GM18909 (cell line): ENCODE measurements at regions not wholly inside any gene's neighbourhood (a gene's known extent, or its start where the extent isn't known, plus 50 kb on each side); places are given as distances from the start of the nearest gene placed in this dataset.
A peak's percentile ranks its signal among the peaks of the same experiment; 100 is the strongest.
"Not testable (repeated sequence)": the region's sequence is repeated elsewhere in the genome, so short reads cannot be mapped to it uniquely, and the experiment has no call there.

Experiments
- ATAC-seq: cut with Tn5 transposase; IDR thresholded peaks from one replicate; pipeline ENCODE4 v1.9.1; 2021; ENCODE audit warnings: mild to moderate bottlenecking; ENCODE audit not compliant: unreplicated experiment, poor library complexity

DNA sequence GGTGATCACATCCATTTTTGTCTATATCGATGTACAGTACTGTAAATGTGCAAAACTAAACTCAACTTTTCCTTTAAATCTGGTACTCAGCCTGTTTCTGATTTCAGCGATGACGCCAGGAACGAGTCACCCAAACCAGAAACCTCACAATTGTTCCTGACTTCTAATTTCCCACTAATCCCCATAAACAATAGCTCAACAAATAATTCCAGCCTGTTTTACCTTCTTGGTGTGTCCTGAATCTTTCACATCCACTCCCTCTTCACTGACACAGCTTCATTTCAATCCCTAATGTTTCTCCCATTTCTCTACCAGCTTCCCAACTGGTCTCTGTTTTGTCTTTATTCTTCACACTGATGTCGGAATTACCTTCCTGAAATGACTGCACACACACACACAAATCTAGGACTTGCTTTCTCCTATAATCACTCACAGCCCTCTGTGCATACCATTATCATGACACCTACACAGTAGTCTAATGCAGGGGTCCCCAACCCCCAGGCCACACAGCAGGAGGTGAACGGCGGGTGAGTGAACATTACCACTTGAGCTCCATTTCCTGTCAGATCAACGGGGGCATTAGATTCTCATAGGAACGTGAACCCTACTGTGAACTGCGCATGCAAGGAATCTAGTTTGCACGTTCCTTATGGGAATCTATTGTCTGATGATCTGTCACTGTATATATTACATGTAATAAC lies 97.8 kb upstream of the SLC30A5 start:
- no peak for ATAC-seq

DNA sequence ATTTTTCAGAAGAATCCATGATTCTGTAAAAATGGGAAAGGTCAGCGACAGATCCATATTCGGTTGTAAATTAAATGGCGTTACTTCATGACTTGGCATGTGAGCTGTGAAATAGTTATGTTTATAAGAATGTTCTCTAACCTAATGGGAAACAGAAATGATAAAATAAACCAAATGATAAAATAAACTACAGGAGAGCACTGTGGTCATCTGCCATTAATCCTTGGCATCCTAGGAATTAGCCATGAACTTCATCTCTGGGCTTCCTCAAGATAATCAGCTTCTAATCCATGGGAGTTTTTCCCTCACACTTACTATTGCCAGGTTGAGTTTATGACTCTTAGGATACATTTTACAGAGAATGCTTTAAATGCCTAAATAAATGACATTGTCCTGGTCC lies 94.6 kb upstream of the SLC30A5 start:
- ATAC-seq = no peak

DNA sequence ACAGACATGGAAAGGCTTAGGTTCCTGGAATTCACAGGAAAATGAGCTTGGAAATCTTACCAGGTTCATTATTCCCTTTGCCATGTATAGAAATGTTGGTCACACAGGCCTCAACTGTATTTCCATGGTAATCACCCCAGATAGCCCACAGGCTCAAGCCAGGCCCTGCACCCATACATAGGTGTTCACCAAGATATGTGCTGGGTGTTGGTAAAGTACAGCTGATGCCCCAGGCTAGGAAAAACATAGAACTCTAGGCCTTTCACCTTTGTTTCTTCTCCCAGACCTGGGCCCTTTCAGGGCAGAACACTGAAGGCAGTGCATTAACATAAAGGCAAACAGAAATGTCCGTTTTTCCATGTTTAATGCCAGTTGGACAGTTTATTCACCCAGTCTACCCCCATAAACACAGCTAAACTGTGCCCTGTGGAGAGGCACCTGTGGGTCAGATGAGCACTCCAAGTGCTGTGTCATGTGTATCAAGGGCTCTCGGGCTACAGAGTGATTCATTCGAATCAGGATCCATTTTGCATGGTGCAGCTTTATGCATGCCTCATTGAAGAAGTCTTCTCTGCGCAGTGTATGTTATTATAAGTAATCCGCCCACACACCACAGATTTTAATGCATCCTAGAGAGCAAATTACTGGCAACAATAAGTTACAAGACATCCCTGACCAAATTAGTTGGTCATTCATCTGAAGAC lies 93.4 kb upstream of the SLC30A5 start:
- ATAC-seq = no peak

DNA sequence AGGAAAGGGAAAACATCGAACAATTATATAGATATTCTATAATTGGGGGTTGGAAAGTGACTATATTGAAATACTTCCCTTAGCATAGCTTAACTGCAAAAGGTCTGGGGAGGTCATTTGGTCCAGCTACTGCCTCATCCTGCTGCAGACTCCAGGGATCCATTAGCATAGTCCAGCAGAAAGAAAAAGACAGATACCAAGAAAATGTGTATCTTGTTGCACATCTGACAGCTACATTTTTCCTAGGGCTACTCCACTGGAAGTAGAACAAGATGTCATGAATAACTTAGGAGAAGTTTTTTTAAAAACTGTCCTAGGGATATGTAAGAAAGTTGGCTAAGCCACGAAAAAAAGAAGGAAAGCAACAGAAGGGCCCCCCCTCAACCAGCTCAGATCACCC lies 92.9 kb upstream of the SLC30A5 start:
- ATAC-seq = no peak

DNA sequence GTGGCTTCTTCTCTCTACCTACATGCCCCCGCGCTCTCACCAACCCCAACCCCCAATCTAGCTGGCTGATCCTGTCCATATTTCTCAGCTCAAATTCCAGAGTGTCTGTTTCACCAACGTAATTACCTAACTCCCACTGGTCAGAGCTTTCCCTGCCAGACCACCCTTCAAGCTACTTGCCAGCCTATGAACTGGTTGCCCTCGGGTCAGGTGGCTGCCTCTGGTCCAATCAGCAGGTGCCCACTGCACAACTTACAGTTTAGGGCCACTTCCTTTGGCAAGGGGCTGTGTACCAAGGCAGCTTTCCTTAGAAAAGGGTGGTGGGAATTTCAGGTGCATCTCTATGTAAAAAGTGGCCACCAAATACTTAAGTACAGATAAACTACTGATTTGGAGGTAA lies 92.2 kb upstream of the SLC30A5 start:
- ATAC-seq = no peak

DNA sequence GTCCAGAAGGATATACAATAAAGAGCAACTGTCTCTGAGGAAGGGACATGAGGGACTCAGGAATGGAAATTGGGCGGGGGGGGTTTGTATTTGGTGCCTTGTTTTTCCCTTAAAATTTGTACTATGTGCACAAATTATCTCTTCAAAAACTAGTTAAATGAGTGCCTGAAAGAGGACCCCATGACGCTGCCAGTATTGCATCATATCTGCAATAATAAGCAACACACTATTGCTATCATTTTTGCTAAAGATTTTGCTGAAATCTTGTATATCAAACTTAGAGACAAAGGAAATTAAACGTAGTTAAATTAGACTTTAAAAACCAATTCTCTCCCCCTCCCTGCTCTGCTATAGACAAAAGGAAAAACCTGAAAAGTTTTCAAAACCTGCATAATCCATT lies 89.7 kb upstream of the SLC30A5 start:
- ATAC-seq = no peak

DNA sequence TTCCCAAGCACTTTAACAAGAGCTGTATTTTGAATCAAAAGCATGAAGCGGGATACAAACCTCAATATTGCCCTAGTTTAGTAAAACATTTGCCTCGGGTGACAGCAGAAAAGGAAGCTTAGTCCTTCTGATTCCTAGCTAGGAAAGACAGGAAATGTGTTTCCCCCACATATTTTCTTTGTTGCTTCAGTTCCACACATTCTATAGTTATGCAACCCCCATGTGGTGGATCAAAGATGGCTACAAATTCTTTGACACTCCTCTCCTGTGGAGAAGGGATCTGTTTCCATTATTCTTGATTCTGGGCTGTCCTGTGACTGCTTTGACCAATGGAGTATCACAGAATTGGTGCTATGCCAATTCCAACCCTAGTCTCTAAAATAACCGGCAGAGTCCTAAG lies 89.1 kb upstream of the SLC30A5 start:
- ATAC-seq = no peak

DNA sequence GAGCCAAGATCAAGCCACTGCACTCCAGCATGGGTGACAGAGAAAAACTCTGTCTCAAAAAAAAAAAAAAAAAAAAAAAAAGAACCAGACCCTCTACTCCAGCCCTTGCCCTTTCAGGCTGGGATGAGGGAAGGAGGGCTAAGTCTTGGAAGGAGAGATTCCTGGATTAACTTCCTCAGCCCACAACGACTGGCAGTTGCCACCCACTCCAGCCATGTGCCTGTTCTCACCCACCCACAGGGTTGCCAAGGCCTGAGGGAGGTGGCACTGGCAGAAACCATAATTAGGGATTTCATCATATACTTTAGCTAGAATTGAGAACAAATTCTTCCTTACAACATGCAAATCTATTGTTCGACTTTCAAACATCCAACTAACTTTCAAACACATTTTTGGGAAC lies 87.8 kb upstream of the SLC30A5 start:
- ATAC-seq = no peak

DNA sequence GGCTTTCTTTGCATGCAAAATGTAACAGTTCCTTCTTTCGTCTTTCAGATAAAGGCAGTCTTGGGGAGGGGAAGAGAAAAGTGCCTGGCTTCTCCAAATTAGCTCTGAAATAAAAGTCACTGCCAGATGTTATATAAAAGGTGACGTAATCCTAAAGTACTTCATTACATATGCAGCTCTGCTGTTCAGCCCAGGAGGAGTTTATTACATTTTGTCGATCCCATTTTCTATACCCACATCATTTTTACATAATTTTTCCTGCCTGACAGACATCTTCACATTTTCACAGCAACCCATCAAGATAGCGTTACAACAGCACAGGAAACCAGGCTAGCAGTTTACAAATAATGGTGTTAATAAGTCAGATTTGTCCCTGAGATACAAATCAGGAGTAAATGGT lies 86.7 kb upstream of the SLC30A5 start:
- ATAC-seq = no peak

DNA sequence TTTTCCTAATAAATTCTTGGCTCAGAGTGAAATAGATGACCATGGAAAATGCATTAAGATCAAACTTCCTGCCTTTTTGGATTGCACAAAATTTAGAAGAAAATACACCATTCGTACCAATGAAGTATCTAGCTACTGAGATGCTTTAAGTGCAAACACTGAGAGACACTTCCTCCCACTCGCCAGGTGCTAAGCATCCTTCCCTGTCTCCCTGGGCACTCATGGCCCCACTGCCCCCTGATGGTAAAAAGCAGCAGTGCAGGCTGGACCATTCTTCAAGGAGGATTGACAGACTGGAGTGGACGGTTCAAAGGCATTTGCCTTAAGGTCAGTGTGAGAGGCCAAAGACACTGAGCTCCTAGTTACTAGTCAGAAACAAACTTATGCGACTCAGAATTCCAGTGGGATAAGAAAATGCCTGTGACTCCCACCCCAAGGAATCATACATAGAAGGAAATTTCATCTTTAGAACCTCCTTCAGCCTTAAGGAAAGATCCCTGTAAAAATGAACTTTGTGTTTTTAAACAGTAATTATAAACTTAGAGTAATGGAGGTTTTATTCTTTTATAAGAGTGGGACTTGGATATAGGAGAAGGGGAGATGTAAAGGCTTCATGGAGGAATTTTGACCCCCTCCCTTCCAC lies 86.0 kb upstream of the SLC30A5 start:
- peak; percentile 87 for ATAC-seq

DNA sequence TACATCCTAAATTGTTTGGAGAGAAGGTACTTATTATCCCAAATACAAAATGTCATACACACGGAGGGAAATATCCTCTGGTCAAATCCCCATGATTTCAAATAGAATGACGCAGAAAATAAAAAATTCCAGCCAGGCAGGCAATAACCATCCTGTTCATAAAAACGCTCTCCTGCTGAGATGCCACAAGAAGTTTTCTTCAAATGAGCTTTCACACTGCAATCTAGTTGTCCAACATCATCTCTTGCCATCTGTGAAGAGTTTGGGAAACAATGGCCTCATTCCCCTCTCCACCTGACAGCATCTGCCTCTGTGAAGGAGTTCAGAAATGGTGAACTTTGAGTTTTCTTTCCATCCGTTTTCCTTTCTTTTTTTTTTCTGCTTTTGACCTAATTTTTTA lies 83.3 kb upstream of the SLC30A5 start:
- no peak for ATAC-seq

DNA sequence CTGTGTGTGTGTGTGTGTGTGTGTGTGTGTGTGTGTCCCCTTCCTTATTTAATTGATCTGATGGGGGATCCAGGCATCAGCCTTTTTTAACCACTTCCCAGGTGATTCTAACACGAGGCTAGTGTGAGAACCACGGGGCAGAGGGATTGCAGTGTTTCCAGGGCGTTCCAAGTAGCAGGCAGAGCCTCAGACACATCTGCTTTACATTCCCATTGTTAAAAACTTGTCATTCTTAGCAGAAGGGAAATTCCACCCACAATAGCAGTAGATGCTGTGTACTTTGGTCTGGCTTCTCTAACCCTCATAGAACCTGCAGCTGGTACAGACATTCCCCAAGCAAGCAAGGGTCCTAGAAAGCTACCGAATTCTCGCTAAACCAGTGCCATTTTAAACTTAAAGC lies 81.9 kb upstream of the SLC30A5 start:
- ATAC-seq = no peak

DNA sequence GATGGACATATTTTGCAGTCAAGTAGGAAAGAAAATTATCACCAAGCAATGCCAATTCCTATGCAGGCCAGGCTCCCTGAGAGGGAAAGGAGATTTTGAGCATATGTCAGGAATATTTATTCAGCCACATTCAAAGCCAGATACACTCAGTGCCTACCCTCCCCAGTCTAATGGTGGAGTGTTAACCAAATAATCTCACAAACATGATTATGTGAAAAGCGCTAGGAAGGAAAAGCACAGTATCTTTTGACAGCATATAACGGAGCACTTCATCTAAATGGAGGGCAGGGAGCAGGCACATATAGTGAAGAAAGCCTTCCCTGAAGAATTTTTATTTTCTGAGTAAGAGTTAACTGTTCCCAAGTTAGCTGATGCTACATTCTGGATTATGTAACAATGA lies 80.3 kb upstream of the SLC30A5 start:
- ATAC-seq = no peak

DNA sequence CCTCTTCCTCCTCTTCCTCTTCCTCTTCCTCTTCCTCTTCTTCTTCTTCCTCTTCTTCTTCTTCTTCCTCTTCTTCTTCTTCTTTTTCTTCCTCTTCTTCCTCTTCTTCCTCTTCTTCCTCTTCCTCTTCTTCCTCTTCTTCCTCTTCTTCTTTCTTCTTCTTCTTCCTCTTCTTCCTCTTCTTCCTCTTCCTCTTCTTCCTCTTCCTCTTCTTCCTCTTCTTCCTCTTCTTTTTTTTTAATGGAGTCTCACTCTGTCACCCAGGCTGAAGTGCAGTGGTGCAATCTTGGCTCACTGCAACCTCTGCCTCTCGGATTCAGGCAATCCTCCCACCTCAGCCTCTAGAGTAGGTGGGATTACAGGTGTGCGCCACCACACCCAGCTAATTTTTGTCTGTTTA lies 79.8 kb upstream of the SLC30A5 start:
- not testable (repeated sequence) for ATAC-seq

DNA sequence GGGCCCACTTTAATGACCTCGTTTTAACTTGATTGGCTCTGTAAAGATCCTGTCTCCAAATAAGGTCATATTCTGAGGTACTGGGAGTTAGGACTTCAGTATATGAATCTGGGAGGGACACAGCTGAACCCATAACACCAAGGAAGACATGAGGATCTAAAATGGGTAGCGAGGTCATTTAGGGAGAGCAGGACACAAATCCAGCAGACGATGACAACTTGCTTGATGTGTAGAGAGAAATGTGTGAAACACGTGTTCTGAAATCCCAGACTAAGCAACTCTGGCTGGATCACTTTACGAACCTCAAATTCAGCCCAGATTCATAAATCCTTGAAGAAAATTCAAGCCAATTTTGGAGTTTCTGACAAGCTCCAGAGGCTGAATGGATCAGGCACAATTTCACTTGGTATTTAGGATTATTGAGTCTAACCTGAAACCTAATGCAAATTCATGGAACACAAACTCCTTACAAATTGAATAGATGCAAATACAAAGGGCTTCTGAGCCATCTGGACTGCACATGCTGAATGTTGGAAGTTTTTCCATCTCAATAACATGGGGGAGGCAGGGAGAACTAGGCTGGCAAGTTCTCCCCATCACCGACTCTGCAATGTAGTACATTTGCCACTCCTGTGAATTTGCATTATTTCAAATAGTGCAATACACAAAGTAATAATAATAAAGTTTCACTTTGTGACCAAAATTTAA lies 74.0 kb upstream of the SLC30A5 start:
- no peak for ATAC-seq

DNA sequence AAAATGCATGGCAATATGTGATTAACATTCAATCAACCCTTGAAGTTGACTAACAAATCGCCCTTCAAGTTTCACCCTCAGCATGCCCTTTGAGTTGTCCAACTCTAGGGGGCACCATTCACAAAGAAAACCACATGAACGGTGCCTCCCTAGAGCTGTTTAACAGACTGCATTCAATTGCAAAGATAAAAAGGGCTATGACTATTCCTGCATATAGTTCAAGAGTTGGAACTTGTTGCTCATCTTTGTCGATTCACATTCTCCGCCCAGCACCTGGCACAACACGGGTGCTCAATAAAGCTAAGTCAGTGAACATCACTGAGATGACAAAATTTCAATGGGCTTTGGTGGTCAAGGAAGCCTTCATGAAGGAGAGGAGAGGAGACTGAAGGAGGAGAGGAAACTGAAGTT lies 69.6 kb upstream of the SLC30A5 start:
- no peak for ATAC-seq

DNA sequence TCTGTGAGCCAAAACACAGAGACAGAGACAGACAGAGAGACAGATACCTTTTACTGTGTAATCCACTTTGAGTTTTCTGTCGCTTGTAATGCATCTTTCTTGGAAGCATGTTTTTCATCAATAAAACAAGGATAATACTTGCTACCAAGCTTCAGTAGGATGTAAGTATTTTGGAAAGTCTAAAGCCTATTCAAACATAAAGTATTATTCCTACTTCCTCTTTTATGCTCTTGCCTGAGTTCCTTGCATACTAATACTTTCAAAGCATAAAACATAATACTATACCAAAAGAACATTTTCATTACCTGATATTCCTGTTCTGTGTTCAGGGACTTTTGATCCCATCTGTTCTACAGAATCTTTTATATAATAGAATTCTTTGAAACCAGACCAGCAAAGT lies 64.5 kb upstream of the SLC30A5 start:
- no peak for ATAC-seq

DNA sequence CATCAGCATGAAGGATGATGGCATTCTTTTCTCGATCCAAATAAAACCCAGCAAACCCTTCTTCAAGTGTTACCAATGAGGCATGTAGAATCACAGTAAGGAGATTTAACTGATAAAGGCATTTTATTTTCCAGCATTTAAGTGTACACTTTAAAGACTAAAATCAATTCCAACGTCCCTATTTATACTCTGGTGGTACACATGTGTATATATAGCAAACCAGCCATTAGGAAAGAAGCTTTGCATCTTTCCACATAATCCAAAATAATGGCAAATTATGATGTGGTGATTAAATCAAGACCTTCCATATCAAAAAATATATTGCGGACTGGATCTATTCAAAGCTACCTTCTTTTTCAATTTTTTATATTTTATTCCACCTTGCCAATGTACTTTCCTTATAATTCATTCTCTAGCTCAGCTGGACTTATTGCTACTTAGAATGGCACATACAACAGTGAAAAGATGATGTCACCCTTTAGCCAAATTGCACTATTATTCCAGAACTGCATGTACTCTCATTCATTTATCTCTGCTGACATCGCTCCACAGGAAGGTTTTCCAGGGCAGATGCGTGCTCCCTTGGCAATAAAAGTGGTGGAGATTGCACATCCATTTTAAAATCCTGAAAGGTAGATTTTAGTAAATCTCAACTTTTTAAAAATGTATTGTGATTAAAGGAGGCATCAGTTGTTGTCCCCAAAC lies 63.3 kb upstream of the SLC30A5 start:
- ATAC-seq = no peak

DNA sequence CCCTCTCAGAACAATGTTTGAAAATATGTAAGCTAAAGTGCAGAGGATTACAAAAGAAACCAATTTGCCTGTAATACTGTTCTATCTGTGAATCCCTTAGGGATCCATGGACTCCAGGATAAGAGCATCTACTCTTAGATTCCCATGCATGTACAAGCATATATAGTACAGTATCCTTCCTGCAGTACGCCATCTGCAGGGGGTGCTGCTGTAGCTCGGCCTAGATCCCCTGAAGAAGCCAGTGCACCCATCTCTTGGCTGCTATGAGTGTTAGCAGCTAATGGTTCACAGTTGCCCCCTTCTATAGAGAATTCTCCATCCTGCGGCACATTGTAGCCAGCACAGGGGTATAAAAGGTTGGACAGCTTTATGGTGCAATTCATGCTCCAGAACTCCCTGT lies 61.8 kb upstream of the SLC30A5 start:
- ATAC-seq = no peak

DNA sequence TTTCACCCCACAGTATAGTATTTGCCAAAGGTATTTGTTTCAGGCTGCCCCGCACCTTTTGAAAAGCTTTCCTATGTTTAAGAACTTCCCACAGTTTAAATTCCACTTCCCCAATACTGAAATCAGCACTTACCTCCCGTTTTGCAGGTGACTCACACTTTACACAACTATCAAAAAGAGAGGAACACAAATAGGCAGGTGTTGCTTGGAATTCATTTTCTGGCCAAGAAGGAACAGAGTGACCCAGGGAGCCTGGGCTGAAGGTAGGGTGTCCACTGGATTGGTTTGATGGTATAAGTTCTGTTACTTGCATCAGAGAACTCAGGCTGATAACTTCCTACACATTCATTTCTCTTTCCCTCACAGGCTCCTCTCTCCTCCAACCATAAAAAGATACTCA lies 60.1 kb upstream of the SLC30A5 start:
- ATAC-seq = no peak

DNA sequence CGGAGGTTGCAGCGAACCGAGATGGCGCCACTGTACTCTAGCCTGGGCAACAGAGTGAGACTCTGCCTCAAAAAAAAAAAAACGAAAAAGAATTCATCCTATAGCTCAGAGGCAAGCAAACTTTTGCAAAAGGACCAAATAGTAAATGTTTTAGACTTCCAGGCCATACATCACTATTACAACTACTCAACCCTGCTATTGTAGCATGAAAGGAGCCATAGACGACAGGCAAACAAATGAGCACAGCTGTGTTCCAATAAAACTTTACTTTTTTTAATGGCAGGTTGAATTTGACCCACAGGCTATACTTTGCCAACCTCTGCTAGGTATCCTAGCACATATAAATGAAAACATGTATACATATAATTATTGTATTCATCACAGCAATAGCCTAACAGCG lies 58.9 kb upstream of the SLC30A5 start:
- ATAC-seq = no peak
